ENCODE measurements at regions not wholly inside any gene's neighbourhood (a gene's known extent, or its start where the extent isn't known, plus 50 kb on each side); places are given as distances from the start of the nearest gene placed in this dataset.

DNA sequence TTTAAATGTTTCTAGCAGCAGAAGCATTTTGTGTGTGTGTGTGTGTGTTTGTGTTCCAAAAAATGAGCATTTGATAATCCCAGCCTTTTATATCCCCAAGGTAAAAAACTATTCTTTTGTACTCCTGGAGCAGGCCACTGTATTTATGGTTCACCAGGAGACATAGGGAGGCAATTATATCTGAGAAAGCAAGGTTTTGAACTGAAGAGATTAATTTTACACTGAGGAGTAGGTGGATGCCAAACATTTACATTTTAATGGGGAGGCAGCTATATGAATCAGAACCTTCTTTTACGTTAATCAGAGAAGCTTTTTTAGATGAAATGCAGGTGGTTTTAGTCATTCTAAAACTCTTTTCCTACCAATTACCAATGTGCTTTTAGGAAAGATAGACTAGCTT, 1374.0 kb upstream of the TENM4 start:
- no peak for DNase-seq (ENCODE audit: low read depth in 2 of 2)

DNA sequence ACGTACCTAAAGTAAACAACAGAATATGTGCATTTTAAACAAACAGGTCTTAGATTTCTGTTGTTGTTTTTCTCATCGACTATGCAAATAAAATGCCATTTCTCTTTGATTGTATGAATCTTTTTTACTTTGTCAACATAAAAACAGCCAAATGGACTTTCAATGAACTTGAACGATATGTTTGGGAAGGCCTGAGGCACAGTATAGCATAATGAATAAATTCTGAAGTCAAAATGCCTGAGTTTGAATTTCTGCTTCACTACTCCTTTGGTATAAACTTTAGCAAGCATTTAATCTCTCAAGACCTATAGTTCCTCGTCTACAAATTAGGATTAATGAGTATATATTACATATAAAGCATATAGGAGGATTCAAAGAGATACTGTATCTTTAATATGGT, 1369.9 kb upstream of the TENM4 start:
- DNase-seq (ENCODE audit: low read depth in 2 of 2), result no peak

DNA sequence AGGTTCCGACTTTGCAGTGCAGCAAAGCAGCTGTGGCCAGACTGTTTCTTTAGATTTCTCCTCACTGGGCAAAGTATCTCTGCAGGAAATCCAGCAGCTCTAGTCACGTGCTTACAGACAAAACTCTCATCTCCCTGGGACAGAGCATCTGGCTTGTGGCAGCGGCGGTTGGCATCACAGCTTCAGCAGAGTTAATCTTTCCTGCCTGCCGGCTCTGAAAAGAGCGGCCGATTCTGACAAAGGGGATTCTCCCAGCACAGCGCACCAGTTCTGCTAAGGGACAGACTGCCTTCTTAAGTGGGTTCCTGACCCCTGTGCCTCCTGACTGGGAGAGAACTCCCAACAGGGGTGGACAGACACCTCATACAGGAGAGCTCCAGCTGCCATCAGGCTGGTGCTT, 1357.3 kb upstream of the TENM4 start:
- no peak for DNase-seq (ENCODE audit: low read depth in 2 of 2)

DNA sequence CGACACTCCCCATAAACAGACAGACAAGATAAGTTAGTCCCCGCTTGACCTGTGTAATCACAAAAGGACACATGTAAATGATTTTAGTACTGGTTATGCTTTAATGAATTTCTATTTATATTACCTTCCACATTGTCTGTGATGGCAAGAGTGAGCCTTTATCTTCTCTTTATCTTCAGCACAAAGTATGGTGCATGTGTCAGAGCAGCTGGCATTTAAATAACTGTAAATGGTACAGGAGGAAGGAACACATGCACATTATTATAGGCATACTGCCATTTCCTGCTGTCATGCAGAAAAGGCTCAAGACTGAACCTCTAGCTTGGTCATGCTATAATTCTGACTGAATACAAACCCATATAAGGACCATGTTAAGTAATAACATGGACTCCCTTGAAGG, 1342.7 kb upstream of the TENM4 start:
- no peak for DNase-seq (ENCODE audit: low read depth in 2 of 2)

DNA sequence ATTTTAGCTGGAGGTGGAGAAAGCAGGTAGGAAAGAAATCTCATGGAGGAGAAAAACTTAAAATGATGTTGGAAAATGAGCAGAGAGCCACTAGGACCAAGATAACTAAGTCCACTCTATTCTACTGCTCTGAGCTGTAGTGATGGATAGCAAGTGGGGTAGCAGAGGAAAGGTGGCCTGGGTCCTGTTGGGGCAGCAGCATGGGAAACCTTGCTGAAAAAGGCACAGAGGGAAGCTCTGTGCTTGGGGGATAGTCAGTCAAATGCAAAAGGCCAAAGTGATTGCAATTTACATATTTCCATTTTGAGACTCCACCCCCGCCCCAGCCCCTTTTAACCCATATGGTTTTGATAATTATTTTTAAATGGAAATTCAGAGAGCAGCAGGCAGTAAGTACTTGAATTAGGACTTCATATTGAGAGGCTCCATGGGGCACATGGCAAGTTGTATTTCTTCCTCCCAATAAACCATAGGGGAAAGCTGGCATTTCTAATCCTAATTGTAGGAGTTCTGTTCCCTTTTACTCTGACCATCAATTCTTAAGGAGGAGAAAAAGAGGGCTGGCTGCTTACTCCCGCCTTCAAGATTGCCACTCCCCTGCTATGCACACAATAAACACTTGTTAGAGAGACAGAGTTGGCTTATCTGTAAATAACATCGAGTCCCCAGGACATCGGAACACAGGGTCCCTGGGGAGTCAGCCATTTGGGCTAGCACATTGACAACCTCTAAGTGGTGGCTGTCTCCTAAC, 1341.5 kb upstream of the TENM4 start:
- DNase-seq (ENCODE audit: low read depth in 2 of 2), result no peak

DNA sequence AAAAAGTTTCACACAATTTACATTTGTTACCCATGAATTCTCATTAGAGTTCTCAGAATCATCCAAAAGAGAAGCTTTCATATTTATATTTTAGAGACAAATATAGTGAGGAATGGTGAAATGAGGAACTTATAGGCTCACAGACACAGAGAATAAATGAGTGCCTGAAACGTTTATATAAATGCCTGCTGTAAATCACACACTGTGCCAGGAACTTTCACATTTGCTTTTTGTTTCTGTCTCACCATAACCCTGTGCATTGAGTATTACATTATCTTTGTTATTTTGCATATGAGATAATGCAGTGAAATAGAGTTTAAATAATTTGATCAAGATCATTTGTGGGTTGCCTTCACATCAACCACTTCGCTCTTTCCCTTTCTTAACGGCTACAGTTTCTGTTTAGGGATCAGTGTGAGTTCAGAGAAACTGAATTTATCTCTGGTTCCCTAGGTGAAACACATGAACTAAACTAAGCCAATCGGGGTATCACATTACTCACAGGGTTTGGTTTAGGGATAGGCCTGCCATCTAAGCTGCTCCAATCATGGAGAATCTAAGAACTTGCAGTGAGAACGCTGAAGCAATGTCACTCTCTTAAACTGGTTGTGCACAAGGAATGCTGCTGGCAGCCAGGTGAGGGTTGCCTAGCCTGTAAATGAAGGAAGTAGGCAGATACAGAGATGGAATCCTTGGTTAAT, 1339.2 kb upstream of the TENM4 start:
- no peak for DNase-seq (ENCODE audit: low read depth in 2 of 2)

DNA sequence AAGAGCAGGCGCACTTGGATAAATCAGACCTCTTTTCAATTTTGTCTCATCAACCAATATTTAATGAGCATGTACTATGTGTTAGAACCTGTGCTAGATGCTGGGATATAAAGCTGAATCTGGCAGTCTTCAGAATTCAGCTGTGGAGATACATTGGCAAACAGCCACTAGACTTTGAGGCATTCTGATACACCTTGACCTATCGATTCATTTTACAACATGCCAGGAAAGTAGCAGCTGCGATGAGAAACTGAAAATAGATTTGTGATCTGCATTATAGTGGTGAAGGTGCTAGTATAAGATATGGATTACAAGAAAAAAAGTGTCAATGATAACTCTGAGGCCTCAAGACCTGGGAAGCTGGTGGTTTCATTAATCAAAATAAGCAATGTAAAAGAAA, 1338.1 kb upstream of the TENM4 start:
- no peak for DNase-seq (ENCODE audit: low read depth in 2 of 2)

DNA sequence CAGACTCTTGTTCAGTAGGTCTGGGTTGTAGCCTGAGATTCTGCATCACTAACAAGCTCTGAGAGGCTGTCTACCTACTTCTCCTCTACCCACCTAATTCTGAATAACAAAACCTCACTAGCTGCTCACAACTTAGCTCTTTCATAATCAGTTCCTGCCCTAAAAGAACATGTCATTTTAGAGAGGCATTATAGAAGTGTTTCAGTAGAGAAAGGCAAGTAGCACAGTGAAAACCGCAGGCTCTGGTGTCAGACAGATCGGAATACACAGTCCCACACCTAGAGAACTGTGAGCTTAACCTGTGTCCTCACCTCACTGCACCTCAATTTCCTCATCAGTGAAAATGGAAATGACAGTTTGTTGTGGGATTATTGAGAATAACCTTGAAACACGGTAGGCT, 1337.6 kb upstream of the TENM4 start:
- no peak for DNase-seq (ENCODE audit: low read depth in 2 of 2)

DNA sequence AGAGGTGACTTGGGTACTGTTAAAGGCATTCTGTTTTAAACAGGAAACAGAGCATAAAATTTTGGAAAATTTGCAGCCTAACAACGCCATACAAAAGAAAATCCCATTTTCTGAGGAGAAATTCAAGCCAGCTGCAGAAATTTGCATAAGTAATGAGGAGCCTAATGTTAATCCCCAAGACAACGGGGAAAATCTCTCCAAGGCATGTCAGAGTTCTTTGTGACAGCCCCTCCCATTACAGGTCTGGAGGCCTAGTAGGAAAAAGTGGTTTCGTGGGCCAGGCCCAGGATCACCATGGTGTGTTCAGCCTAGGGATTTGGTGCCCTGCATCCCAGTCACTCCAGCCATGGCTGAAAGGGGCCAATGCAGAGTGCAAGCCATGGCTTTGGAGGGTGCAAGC, 1333.1 kb upstream of the TENM4 start:
- no peak for DNase-seq (ENCODE audit: low read depth in 2 of 2)

DNA sequence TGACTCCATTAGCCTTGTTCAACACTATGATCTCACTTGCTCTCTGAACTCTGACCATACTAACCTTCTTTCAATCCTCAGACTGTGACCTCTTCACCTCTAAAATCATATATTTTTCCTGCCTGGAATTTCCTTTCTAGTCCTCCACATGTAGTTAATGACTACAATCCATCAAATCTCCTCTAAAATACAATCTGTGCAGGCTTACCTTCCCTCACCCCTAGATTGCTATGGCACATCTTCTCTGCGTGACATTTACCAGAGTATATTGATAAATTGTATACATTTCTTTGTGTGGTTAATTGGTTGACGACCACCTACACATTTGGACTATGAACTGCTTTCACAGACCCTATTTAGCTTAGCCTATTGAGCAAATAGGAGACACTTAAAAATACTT, 1330.2 kb upstream of the TENM4 start:
- DNase-seq (ENCODE audit: low read depth in 2 of 2), result no peak

DNA sequence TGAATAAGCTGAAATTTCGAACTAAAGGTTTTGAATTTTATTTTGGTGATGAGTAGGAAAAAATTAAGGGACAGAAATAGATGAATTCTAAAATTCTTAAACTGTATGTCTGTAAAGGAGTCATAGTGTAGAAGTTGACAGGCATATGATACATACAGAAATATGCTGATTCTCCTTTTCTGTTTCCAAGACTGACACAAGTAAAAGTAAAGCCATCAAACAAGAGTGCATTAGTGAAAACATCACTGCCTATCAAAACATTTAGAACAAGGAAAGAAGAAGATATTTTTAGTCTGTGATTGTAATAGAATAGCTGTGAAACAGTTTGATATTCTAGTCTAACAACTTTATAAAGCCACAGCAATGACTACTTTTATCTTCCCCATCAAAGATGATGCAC, 1318.0 kb upstream of the TENM4 start:
- no peak for DNase-seq (ENCODE audit: low read depth in 2 of 2)

DNA sequence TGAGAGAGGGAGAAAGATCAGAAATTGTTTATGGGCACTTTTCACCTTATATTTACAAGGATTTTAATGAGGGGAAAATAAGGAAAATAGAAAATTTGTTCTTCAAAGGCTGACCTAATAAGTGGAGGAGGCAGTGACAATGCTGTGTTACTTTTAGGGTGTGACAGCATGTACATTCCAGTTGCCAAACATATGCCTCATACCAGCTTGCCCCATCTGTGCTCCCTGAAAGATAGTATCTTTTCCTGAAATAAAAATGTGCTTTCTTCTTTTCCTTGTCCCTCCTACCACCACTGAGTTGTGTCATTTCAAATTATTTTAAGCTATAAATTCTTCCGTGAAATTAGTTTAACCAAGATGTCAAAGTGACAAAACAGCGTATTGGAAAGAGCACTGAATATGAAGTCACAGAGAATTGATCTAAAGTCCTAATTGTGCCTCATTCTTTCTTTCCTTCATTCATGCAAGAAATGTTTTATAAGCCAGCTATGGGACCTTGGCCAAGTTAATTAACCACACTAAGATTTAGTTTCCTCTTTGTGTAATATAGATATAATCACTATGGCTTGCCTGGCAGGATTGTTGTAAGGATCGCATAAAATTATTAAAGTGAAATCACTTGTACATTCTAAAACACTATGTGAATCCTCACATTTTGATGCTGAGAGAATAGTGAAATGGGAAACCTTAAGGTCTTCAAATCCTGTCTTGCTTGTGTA, 1307.5 kb upstream of the TENM4 start:
- DNase-seq (ENCODE audit: low read depth in 2 of 2), result no peak

DNA sequence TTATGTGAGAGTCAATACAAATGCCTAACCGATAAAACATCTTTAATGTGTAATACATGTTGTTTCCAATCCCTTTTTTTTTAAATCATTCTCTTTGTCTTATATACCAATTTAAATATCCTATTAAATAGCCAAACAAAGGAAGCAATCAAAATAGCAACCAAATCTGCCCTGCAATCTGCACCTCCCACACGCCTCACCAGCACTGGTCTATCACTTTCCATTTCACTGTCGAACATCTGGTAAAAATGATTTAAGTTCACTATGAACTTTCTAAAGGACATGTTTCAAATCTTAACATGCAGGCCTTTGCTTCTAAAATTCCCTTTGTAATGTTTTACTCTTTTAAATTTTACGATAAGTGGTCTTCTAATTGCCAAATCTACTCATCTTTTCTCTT, 1305.5 kb upstream of the TENM4 start:
- no peak for DNase-seq (ENCODE audit: low read depth in 2 of 2)

DNA sequence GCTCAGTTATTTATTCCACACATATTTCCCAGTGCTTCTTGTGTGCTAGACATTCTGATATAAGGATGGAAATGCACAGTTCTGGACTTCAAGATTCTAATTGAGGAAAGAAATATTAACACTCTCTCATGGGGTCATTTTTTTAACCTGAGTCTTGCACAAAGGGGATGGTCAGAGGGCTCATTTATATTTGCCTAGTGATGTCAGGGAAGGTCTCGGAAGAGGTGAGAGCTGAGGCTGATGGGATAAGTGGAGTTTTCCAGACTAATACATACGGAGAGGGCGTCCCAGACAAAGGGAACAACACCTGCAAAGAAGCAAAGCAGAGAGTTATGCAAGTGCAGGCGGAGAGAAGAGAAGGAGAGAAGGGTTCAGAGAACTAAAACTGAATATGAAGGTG, 1304.6 kb upstream of the TENM4 start:
- no peak for DNase-seq (ENCODE audit: low read depth in 2 of 2)

DNA sequence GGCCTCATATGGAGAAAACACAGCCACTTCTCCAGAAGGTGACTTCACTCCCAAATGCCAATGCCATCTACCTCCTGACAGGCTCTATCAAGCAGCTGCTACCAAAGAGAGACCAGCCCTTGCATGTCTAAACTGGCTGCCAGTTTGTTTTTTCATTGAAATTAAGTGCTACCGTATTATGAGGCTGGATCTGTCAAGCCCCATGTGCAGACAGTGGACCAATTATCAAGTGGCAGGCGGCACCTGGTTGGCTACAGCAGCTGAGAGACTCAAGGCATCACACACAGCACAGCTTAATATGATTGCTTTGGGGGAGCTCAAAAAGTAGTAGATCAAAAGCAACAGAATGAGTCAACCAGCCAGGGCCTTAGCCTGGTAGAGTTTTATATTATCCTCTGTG, 1293.0 kb upstream of the TENM4 start:
- DNase-seq (ENCODE audit: low read depth in 2 of 2), result no peak

DNA sequence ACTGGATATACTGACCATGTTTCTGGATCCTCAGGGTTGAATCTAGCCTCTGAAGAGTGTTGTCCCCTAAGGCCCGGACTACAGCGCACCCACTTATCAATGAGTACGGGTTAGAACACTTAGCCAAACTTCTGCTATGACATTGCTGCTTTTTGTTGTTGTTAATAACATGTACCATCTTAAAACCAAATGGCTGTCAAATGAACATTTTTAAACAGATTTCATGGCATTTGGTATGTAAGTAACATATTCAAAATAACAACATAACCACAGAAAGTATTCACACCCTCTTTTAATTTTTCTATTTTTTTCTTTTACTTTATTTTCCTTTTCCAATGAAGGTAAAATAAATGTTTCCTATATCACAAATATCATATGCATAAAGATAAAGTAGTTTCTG, 1292.5 kb upstream of the TENM4 start:
- DNase-seq (ENCODE audit: low read depth in 2 of 2), result no peak

DNA sequence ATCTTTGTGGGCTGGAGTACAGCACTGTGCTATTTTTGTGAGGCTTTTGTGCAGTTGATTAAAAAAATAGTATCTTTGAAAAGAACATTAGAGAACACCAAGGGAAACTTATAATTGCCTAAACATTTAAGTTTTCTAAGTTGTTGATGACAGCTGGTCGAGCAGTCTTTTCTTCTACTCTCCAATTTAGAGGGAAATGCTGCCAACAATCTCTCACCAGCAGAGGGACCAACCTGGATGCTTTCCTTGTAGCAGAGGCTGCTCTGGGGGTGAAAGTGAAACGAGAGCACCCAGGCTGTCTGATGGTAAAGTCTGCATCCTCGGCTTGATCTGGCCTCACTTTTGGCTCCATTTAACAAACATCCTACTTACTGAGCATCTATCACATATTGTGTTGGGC, 1286.5 kb upstream of the TENM4 start:
- DNase-seq (ENCODE audit: low read depth in 2 of 2), result no peak

DNA sequence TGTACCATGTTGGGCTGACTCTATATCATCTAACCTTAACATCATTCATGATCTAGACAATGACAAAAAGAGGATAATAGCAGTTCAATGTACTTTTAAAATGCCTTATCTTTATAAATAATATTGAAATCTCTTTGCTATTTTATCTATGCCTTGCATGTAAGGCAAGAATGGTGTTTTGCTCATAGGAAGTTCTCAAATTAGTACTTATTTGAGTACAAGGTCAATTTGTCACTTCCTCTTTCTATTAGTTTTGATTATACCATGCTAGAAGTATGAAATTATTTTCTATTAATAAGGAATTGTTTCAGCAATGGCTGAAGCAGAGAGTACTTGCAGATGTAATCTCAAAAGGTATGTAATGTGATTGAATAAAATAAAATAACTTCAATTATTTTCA, 1285.4 kb upstream of the TENM4 start:
- no peak for DNase-seq (ENCODE audit: low read depth in 2 of 2)

DNA sequence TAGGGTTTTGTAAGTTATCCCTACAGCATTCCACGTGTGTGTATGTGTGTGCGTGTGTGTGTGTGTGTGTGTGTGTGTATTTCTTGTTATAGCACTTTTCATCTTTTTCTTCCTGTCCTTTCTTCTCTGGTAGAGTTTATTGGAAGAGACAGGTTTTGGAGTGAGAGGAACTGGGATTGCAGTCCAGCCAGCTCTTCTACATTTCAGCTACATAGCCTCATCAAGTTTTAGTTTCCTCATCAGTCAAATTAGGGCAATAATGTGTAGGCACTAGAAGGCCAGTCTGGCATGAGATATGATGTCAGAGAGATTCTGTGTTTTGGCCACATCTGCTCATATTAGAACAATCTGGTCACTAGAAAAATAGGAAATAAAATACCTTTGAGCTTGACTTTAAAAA, 1283.5 kb upstream of the TENM4 start:
- no peak for DNase-seq (ENCODE audit: low read depth in 2 of 2)

DNA sequence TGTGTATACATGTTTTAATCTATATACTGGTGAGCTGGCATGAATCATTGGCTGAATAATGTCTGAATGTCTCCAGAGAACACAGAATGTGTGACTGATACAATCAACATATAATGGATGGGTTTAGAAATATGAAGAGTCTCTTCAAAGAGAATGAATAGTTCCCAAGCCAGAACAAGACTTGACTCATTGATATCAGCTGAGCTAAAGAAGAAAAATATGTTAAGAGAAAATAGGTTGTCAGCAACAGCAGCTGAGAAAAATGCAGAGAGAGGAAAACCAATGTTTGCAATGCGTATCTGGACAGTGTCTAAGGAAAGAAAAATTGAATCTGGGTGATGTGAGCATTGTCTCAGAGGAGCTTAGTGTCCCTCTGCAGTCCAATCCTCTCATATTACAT, 1281.8 kb upstream of the TENM4 start:
- peak; percentile 12 to 18 for DNase-seq (ENCODE audit: low read depth in 2 of 2)

DNA sequence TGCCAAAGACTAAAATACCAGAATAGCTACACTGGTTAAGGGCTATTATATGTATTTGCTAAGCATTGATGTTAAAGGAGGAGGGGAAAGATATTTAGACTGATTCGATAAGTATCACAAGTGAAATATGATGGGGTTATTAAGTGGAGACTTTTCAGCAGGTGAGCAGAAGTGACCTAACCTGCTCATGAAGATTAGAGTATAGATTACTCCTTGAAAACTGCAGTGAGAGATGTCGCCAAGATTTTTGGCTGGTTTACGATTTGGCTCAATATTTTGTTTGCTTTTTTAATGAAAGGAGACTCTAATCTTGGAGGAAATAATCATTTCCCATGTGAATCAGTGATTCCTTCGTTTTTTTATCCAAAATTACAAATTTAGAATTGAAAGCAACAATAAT, 1279.5 kb upstream of the TENM4 start:
- no peak for DNase-seq (ENCODE audit: low read depth in 2 of 2)

DNA sequence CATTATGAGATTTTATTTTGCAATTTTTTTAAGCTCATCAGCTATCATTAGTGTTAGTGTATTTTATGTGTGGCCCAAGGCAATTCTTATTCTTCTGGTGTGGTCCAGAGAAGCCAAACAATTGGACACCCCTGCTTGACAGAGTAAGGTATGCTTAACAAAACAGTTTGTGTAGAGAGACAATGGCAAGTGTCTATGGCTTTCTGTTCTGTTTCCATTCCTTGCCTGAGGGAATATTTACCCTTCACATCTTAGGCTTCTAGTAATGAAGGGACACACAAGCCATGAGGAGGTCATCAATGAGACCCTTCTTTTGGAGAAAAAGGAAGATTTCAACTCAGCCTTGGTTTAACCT, 1278.4 kb upstream of the TENM4 start:
- DNase-seq (ENCODE audit: low read depth in 2 of 2), result no peak

DNA sequence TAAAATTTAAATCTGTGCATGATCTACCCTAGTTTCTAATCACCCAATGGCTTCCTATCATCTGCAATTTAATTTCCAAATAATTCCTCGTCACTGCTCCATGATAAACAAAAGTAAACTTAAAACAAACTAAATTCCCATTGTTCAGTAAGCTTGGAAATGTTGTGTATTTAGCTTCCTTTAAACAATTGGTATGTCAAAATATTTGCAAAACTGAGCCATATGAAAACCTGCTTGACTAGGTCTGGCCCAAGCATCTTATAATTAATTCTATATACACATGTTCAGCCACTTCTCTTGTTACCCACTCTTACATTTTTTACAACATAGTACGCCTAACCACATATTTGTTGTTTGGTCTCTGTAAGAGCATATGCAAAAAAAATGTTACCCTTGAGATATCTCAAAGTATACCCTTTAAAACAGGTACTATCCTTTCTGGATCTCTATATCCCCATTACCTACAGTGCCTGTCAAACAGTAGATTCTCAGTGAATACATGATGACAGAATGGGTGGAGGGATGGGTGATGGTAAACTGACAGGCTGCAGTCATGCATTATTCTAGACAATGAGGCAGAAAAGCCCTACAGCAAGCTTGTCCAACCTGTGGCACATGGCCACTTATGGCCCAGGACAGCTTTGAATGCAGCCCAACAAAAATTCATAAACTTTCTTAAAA, 1277.9 kb upstream of the TENM4 start:
- no peak for DNase-seq (ENCODE audit: low read depth in 2 of 2)

All from fibroblast of skin of left quadriceps (primary cell).